PC-3 (cell line): ENCODE measurements at regions not wholly inside any gene's neighbourhood (a gene's known extent, or its start where the extent isn't known, plus 50 kb on each side); places are given as distances from the start of the nearest gene placed in this dataset.

Experiments used
- CTCF ChIP-seq: fragments of 300-600 bp; sonication (generic); conservative IDR thresholded peaks from 2 replicates; pipeline ENCODE4 v1.5.1; 2017; ENCODE audit warnings: antibody characterized with exemption, low read depth, mild to moderate bottlenecking, low read length
- EZH2 ChIP-seq: fragments of 300-600 bp; sonication (generic); IDR thresholded peaks from one replicate; pipeline ENCODE4 v1.6.1; 2017; ENCODE audit warnings: antibody characterized with exemption, mild to moderate bottlenecking, low read length; ENCODE audit not compliant: unreplicated experiment

GRCh38 chr20:48158014-48158413 is 372.7 kb upstream of the SULF2 start:
- TF ChIP-seq CTCF = no peak
- no peak for TF ChIP-seq EZH2
